ENCODE measurements at regions not wholly inside any gene's neighbourhood (a gene's known extent, or its start where the extent isn't known, plus 50 kb on each side); places are given as distances from the start of the nearest gene placed in this dataset.

- TF ChIP-seq POLR2A (IDR thresholded peaks at IDR 0.05) (no peak), CTCF (IDR thresholded peaks at IDR 0.05) (no peak)
These were observed 110.9 kb upstream of the L3MBTL4 start for GRCh38 chr18:6525604-6526003.
